GM18505 (cell line): ENCODE measurements at regions not wholly inside any gene's neighbourhood (a gene's known extent, or its start where the extent isn't known, plus 50 kb on each side); places are given as distances from the start of the nearest gene placed in this dataset.
"Not testable (repeated sequence)": the region's sequence is repeated elsewhere in the genome, so short reads cannot be mapped to it uniquely, and the experiment has no call there.

Source experiments
- ATAC-seq: cut with Tn5 transposase; IDR thresholded peaks from one replicate; pipeline ENCODE4 v1.9.1; 2021; ENCODE audit not compliant: unreplicated experiment
- POLR2A ChIP-seq: IDR thresholded peaks from 4 replicates; pipeline ENCODE4 v1.6.1; 2011; ENCODE audit warnings: borderline replicate concordance; ENCODE audit not compliant: insufficient read depth, insufficient read length; ENCODE audit errors: extremely low read depth

- no peak for TF ChIP-seq POLR2A
- no peak for ATAC-seq
Observed at GRCh38 chr18:67805261-67805660, 288.7 kb upstream of the DSEL start.

GRCh38 chr18:67794521-67794920 lies 278.0 kb upstream of the DSEL start:
- no peak for TF ChIP-seq POLR2A
- ATAC-seq, result no peak

- no peak for ATAC-seq
- no peak for TF ChIP-seq POLR2A
Observed at GRCh38 chr18:67790527-67790926, 274.0 kb upstream of the DSEL start.

- TF ChIP-seq POLR2A, result no peak
- no peak for ATAC-seq
Observed at GRCh38 chr18:67789165-67789545, 272.6 kb upstream of the DSEL start.

- TF ChIP-seq POLR2A, result no peak
- ATAC-seq, result no peak
Observed at GRCh38 chr18:67788310-67789164, 272.0 kb upstream of the DSEL start.

GRCh38 chr18:67783196-67783946 lies 266.9 kb upstream of the DSEL start:
- no peak for ATAC-seq
- TF ChIP-seq POLR2A, result no peak

GRCh38 chr18:67778016-67778415 lies 261.5 kb upstream of the DSEL start:
- TF ChIP-seq POLR2A, result no peak
- no peak for ATAC-seq

GRCh38 chr18:67776929-67777328 lies 260.4 kb upstream of the DSEL start:
- no peak for ATAC-seq
- TF ChIP-seq POLR2A, result no peak

GRCh38 chr18:67771271-67771670 lies 254.8 kb upstream of the DSEL start:
- ATAC-seq, result no peak
- TF ChIP-seq POLR2A, result no peak

GRCh38 chr18:67770520-67770919 lies 254.0 kb upstream of the DSEL start:
- ATAC-seq, result no peak

GRCh38 chr18:67766930-67767329 lies 250.4 kb upstream of the DSEL start:
- no peak for TF ChIP-seq POLR2A
- ATAC-seq, result no peak

More at GRCh38 chr18:67770520-67770919, 254.0 kb upstream of the DSEL start:
- no peak for TF ChIP-seq POLR2A

- ATAC-seq, result not testable (repeated sequence)
Observed at GRCh38 chr18:67752211-67752610, 235.7 kb upstream of the DSEL start.

GRCh38 chr18:67742954-67743353 lies 226.4 kb upstream of the DSEL start:
- no peak for TF ChIP-seq POLR2A
- ATAC-seq, result no peak

- ATAC-seq, result no peak
- TF ChIP-seq POLR2A, result no peak
Observed at GRCh38 chr18:67742525-67742924, 226.0 kb upstream of the DSEL start.

GRCh38 chr18:67735506-67735905 lies 219.0 kb upstream of the DSEL start:
- TF ChIP-seq POLR2A, result no peak
- ATAC-seq, result no peak

GRCh38 chr18:67733088-67733487 lies 216.6 kb upstream of the DSEL start:
- TF ChIP-seq POLR2A, result no peak
- ATAC-seq, result no peak
